ENCODE measurements at regions not wholly inside any gene's neighbourhood (a gene's known extent, or its start where the extent isn't known, plus 50 kb on each side); places are given as distances from the start of the nearest gene placed in this dataset.

DNA sequence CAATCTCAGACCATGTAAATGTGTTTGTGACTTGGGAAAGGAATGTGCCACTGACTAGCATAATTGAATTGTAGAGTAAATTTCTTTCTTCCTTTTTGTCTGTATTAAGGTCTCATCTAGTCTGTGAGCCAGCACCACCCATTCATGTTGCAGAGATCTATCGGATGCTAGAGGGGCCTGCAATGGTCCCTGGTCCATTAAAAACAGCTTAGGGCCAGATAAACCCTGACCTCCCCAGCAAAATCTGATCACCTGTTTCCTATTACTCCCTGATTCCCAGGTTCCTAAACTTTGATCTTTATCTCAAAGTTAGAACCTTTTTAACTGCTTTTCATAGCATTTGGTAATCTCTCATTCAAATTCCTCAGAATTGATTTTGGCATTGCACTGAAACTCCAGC, 174.5 kb upstream of the POC5 start:
- H3K36me3 ChIP-seq (ENCODE audit: control insufficient read depth, low read length) = no peaks in the 10 kb centered on the region
- no peaks in the 10 kb centered on the region for H3K9me3 ChIP-seq (ENCODE audit: control insufficient read depth, insufficient read depth, low read length)
- peaks cover 7% of the 10 kb centered on the region; the same call in 1 of the 2 replicates for H3K4me1 ChIP-seq (ENCODE audit: control insufficient read depth, low read length)
- TF ChIP-seq EZH2phosphoT487 (IDR thresholded peaks at IDR 0.05; ENCODE audit: borderline replicate concordance, low read length) = no peak
- TF ChIP-seq, protein P1, sequence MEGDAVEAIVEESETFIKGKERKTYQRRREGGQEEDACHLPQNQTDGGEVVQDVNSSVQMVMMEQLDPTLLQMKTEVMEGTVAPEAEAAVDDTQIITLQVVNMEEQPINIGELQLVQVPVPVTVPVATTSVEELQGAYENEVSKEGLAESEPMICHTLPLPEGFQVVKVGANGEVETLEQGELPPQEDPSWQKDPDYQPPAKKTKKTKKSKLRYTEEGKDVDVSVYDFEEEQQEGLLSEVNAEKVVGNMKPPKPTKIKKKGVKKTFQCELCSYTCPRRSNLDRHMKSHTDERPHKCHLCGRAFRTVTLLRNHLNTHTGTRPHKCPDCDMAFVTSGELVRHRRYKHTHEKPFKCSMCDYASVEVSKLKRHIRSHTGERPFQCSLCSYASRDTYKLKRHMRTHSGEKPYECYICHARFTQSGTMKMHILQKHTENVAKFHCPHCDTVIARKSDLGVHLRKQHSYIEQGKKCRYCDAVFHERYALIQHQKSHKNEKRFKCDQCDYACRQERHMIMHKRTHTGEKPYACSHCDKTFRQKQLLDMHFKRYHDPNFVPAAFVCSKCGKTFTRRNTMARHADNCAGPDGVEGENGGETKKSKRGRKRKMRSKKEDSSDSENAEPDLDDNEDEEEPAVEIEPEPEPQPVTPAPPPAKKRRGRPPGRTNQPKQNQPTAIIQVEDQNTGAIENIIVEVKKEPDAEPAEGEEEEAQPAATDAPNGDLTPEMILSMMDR (IDR thresholded peaks at IDR 0.05; ENCODE audit: low read depth, low read length, poor library complexity, severe bottlenecking) = no peak
- no peaks in the 10 kb centered on the region; the same call in 1 of the 2 replicates for H3K27me3 ChIP-seq (ENCODE audit: control insufficient read depth, low read length)
- H4K20me1 ChIP-seq (ENCODE audit: control insufficient read depth, insufficient read depth, low read depth, low read length) = no peaks in the 10 kb centered on the region
- no peak overlapping the region for H3K4me2 ChIP-seq (ENCODE audit: low read length)
- no peak overlapping the region for H3K4me3 ChIP-seq (ENCODE audit: low read length)
- H3F3A ChIP-seq (ENCODE audit: control insufficient read depth, insufficient read depth) = no peaks in the 10 kb centered on the region
- H3K9me2 ChIP-seq (replicated peaks; ENCODE audit: control insufficient read depth, low read length) = no peaks in the 10 kb centered on the region
- H3K27ac ChIP-seq (ENCODE audit: low read depth, low read length) = no peak overlapping the region
- H3K79me2 ChIP-seq (ENCODE audit: control insufficient read depth, low read length) = no peaks in the 10 kb centered on the region

- H3K4me1 ChIP-seq (ENCODE audit: control insufficient read depth, low read length) = peaks cover 7% of the 10 kb centered on the region; the same call in 1 of the 2 replicates
- H3K9me3 ChIP-seq (ENCODE audit: control insufficient read depth, insufficient read depth, low read length) = no peaks in the 10 kb centered on the region
- TF ChIP-seq, protein P1 (IDR thresholded peaks at IDR 0.05; ENCODE audit: low read depth, low read length, poor library complexity, severe bottlenecking) = no peak
- no peak for TF ChIP-seq EZH2phosphoT487 (IDR thresholded peaks at IDR 0.05; ENCODE audit: borderline replicate concordance, low read length)
- no peaks in the 10 kb centered on the region for H4K20me1 ChIP-seq (ENCODE audit: control insufficient read depth, insufficient read depth, low read depth, low read length)
- H3F3A ChIP-seq (ENCODE audit: control insufficient read depth, insufficient read depth) = no peaks in the 10 kb centered on the region
- H3K79me2 ChIP-seq (ENCODE audit: control insufficient read depth, low read length) = no peaks in the 10 kb centered on the region
- no peak overlapping the region for H3K4me2 ChIP-seq (ENCODE audit: low read length)
- H3K36me3 ChIP-seq (ENCODE audit: control insufficient read depth, low read length) = no peaks in the 10 kb centered on the region
- H3K9me2 ChIP-seq (replicated peaks; ENCODE audit: control insufficient read depth, low read length) = no peaks in the 10 kb centered on the region
- H3K27me3 ChIP-seq (ENCODE audit: control insufficient read depth, low read length) = no peaks in the 10 kb centered on the region; the same call in 1 of the 2 replicates
- no peak overlapping the region for H3K27ac ChIP-seq (ENCODE audit: low read depth, low read length)
- H3K4me3 ChIP-seq (ENCODE audit: low read length) = no peak overlapping the region
Measured at GRCh38 chr5:75891020-75891419, 173.8 kb upstream of the POC5 start.

DNA sequence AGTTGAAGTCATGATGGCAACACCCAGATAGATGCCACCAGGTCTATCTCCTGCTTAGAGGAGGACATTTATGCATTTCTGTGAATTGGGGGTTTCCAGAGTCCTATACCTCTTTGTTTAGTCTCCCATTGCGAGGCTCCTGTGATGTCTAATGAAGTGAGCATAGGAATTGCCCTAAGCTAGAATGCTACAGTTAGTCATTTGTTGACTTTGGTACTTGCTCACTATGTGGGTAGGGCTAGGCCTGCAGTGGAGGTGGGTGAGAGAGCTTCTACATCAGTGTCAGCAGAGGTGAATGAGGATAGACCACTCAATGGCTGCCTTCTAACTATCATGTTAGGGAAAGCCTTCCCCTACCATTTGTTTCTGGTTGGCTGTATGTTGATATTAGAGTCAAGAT, 173.3 kb upstream of the POC5 start:
- H3K27ac ChIP-seq (ENCODE audit: low read depth, low read length) = no peak overlapping the region
- H3K4me3 ChIP-seq (ENCODE audit: low read length) = no peak overlapping the region
- no peak for TF ChIP-seq EZH2phosphoT487 (IDR thresholded peaks at IDR 0.05; ENCODE audit: borderline replicate concordance, low read length)
- no peaks in the 10 kb centered on the region for H3K36me3 ChIP-seq (ENCODE audit: control insufficient read depth, low read length)
- H3F3A ChIP-seq (ENCODE audit: control insufficient read depth, insufficient read depth) = no peaks in the 10 kb centered on the region
- no peaks in the 10 kb centered on the region for H3K9me2 ChIP-seq (replicated peaks; ENCODE audit: control insufficient read depth, low read length)
- peaks cover 7% of the 10 kb centered on the region; the same call in 1 of the 2 replicates for H3K4me1 ChIP-seq (ENCODE audit: control insufficient read depth, low read length)
- no peaks in the 10 kb centered on the region for H3K79me2 ChIP-seq (ENCODE audit: control insufficient read depth, low read length)
- H4K20me1 ChIP-seq (ENCODE audit: control insufficient read depth, insufficient read depth, low read depth, low read length) = no peaks in the 10 kb centered on the region
- no peak overlapping the region for H3K4me2 ChIP-seq (ENCODE audit: low read length)
- no peaks in the 10 kb centered on the region; the same call in 1 of the 2 replicates for H3K27me3 ChIP-seq (ENCODE audit: control insufficient read depth, low read length)
- H3K9me3 ChIP-seq (ENCODE audit: control insufficient read depth, insufficient read depth, low read length) = no peaks in the 10 kb centered on the region

DNA sequence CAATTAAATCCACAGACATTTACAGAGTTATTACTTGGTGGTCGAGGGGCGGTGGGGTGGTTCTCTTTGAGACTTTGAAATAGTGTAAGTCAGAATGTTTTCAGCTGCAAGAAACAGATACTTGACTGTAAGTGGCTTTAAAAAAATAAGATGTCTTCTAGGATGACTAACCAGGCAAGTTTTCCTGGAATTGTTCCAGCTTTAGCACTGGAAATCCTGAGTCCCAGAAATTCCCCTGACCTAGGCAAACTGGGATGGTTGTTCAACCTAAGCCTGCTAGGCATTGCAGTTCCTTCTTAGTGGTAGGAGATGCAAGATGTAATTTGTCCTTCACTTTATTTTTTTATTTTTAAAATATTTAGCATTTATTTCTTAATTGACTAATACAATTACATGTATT, 169.5 kb upstream of the POC5 start:
- TF ChIP-seq EZH2phosphoT487 (IDR thresholded peaks at IDR 0.05; ENCODE audit: borderline replicate concordance, low read length) = no peak
- TF ChIP-seq, protein P1 (IDR thresholded peaks at IDR 0.05; ENCODE audit: low read depth, low read length, poor library complexity, severe bottlenecking) = no peak

More for the DNA sequence above, 169.5 kb upstream of the POC5 start:
- no peaks in the 10 kb centered on the region for H3K36me3 ChIP-seq (ENCODE audit: control insufficient read depth, low read length)
- no peaks in the 10 kb centered on the region for H3F3A ChIP-seq (ENCODE audit: control insufficient read depth, insufficient read depth)
- H3K9me2 ChIP-seq (replicated peaks; ENCODE audit: control insufficient read depth, low read length) = no peaks in the 10 kb centered on the region
- no peaks in the 10 kb centered on the region for H3K79me2 ChIP-seq (ENCODE audit: control insufficient read depth, low read length)
- H3K4me1 ChIP-seq (ENCODE audit: control insufficient read depth, low read length) = peaks cover 3% of the 10 kb centered on the region; the same call in 1 of the 2 replicates
- no peaks in the 10 kb centered on the region for H4K20me1 ChIP-seq (ENCODE audit: control insufficient read depth, insufficient read depth, low read depth, low read length)
- H3K9me3 ChIP-seq (ENCODE audit: control insufficient read depth, insufficient read depth, low read length) = no peaks in the 10 kb centered on the region
- no peak overlapping the region for H3K4me2 ChIP-seq (ENCODE audit: low read length)
- no peaks in the 10 kb centered on the region for H3K27me3 ChIP-seq (ENCODE audit: control insufficient read depth, low read length)
- H3K27ac ChIP-seq (ENCODE audit: low read depth, low read length) = no peak overlapping the region
- no peak overlapping the region for H3K4me3 ChIP-seq (ENCODE audit: low read length)

Data from DOHH2 (cell line).